Esophagus squamous epithelium (tissue), 4 donors: ENCODE measurements at regions not wholly inside any gene's neighbourhood (a gene's known extent, or its start where the extent isn't known, plus 50 kb on each side); places are given as distances from the start of the nearest gene placed in this dataset.

Experiments used
- POLR2A ChIP-seq, 4 donors: fragments of 450-650 bp; IDR thresholded peaks; one replicate each; pipeline ENCODE4 v1.6.1; 2017; ENCODE audit warnings: antibody characterized with exemption in 4 of 4, mild to moderate bottlenecking in 4 of 4, moderate library complexity in 3 of 4
- TF ChIP-seq, protein P1 (sequence below), 6 experiments: fragments of 450-650 bp in 4 of 6; fragments of 200-600 bp in 2 of 6; sonication (generic) in 2 of 6; IDR thresholded peaks; one replicate each; pipeline ENCODE4 v1.5.1; 2016 to 2019; ENCODE audit warnings: antibody characterized with exemption in 6 of 6, mild to moderate bottlenecking in 4 of 6, moderate library complexity in 4 of 6

DNA sequence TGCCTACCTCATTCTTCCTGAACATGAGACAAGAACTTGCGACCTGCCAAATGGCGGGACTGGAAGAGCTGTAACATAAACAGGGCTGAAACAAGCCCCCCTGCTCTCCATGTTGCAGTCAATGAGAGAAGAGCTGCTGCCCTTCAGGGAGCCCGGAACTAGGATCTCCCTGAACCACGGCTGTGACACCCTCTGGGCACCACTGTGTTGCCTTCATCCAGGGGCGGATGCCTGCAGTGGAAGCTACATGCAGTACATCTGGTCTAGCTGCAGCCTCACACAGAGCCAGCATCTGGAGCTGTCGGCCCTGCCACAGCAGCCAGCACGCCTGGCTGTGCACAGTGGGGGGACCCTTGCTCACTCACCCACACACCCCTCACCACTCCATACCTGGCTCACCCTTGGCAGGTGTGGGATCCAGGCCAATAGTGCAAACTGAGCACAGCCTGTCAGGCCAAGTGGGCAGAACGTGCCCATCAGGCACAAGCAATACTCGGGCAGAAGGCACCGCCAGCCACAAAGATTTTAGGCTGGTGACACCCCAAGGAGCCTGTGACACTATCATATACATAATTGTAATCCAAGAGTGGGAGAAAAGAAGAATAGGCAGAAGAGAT is 451.3 kb downstream of the HTR1B start:
- TF ChIP-seq POLR2A (IDR thresholded peaks at IDR 0.05): no peak
- TF ChIP-seq, protein P1, sequence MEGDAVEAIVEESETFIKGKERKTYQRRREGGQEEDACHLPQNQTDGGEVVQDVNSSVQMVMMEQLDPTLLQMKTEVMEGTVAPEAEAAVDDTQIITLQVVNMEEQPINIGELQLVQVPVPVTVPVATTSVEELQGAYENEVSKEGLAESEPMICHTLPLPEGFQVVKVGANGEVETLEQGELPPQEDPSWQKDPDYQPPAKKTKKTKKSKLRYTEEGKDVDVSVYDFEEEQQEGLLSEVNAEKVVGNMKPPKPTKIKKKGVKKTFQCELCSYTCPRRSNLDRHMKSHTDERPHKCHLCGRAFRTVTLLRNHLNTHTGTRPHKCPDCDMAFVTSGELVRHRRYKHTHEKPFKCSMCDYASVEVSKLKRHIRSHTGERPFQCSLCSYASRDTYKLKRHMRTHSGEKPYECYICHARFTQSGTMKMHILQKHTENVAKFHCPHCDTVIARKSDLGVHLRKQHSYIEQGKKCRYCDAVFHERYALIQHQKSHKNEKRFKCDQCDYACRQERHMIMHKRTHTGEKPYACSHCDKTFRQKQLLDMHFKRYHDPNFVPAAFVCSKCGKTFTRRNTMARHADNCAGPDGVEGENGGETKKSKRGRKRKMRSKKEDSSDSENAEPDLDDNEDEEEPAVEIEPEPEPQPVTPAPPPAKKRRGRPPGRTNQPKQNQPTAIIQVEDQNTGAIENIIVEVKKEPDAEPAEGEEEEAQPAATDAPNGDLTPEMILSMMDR (IDR thresholded peaks at IDR 0.05): no peak
